Pons (tissue), 1 donor: ENCODE measurements at regions not wholly inside any gene's neighbourhood (a gene's known extent, or its start where the extent isn't known, plus 50 kb on each side); places are given as distances from the start of the nearest gene placed in this dataset.

ENCODE experiments used
- DNase-seq: peaks from one replicate; pipeline ENCODE4 v3.0.0-alpha.2; 2016; ENCODE audit warnings: low spot score

DNA sequence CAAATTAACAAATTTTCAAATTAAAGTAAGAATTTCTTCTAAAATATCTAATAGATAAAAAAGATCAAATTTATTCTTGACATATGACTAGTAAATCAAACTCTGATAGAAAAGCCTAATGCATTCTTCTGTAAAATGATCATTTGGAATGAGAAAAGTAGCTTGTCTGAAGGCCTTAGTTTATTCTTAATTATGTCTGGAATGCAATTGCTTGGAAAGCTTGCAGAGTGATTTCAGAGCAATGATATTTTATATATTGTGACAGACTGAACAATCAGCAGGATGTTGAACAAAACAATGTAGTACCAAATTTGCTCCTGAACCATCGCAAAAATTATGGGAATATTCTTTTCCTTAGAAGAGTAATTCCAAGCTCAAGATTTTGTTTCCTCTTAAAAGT, 789.6 kb upstream of the NOVA1 start:
- no peak for DNase-seq

DNA sequence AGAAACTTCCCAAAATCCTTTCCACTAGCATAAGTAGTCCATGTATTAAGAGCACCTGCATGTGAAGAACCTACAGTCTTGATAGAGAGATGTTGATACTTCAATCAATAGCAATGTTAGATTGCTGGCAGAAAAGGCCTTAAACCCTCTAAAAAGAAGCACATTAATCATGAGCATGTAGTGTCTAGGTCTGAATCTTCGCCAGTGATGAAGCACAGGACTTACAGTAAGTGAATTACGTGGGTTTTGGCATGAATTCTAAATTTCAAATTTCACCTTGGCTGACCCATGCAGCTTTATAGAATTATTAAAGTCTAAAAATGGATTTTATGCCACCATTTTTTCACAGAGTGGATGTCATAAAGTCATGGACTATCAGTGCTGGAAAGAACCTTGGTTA, 791.6 kb upstream of the NOVA1 start:
- DNase-seq: no peak

DNA sequence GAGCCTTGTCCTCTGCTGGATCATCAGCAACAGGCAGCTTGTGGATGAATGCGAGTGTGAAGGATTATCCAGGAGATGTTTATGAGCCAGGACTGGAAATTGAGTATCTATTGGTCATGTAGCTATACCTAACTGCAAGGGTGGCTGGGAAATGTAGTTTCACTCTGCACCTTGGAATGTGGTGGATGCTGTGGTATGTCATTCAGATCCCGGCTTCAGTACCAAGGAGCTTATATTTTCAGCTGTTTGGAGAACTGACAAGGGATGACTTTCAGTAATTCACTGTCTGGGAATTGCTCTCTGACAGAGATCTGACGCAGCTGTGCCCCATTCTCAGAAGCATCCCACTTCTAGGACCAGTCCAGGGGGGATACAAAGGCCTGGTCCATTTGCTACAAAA, 792.3 kb upstream of the NOVA1 start:
- no peak for DNase-seq

DNA sequence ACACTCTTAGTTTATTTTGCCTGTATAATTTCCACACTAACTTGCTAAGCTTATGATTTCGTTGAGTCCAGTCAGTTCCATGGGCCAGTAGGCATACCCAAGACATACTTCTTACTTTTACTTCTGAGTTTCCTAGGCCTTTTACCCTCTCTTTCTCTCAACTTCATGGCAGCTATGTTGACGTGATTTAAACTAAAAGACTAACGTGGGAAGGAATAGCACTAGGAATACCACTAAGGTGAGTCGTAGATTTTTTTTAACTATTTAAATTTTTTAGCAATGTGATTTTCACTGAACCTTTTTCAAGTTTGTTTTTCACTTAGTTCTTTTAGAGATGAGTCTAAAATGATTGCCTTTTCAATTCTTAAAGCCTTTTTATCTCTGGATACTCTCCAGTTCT, 793.5 kb upstream of the NOVA1 start:
- no peak for DNase-seq

DNA sequence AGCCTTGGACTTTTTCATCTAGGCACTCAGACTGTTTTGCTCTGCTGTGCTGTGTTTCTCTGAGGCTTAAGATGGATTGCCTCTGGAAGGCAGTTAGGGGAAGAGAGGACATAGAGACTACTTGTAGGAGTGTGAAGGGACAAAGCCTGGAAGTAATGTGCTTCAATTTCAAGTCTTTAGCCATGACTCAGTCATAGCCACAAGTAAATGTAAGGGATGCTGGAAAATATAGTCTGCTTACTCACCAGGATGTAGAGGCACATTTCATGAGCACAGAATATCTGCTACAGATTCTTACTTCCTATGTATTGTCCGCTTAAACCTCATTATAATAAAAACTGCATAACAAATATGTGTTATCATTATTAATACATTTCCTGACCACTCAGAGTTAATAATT, 794.3 kb upstream of the NOVA1 start:
- DNase-seq: no peak

DNA sequence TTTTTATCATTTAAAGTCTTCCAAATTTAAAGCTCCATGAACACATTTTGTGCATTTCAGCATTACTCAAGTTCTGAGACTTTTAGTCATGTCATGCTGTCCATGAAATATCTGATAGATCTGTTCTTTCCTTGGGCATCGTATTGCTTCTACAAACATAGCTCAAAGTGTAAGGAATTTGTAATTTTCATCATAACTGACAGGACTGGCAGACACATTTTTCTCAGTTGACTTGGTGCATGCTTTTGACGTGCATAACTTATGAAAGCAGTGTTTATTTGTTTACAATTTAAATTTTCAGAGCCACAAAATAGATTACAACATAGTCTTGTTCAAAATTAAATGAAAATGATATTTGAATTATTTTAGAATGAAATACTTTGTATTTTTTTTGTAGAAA, 812.1 kb upstream of the NOVA1 start:
- DNase-seq: no peak

DNA sequence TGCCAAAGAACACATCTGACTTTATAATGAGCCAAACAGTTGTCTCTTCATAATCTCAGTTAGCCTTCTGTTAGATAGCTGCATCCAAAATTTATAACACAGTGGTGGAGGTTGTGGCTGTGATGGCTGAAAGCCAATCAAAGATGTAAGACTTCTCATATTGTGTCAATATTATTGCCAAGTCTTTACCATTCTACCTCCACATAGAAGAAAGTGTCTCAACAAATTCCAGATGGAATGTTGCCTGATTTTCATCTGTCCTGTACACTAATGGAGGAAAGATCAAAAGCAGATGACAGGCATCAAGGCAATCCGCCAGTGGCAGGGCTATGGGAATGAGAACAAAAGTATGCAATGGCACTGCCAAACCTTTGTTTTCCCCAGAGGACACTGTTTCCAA, 813.1 kb upstream of the NOVA1 start:
- no peak for DNase-seq

DNA sequence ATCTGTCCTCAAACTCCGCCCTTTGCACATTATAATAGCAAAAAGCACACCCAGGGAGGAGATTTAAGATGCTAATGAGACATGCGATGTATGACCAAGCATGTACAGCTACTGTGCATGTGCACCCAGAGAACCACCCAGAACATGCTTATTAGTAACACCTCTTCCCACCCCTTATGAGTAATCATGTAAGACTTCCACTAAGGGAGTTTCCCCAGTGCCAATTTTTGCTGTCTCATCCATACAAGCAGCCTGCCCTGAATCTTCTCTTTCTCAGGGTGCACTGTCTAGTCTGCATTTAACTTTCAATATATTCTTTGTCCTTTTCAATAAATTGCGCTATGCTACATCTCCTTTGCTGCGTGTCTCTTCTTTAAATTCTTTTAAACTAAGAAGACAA, 830.0 kb upstream of the NOVA1 start:
- DNase-seq: no peak

DNA sequence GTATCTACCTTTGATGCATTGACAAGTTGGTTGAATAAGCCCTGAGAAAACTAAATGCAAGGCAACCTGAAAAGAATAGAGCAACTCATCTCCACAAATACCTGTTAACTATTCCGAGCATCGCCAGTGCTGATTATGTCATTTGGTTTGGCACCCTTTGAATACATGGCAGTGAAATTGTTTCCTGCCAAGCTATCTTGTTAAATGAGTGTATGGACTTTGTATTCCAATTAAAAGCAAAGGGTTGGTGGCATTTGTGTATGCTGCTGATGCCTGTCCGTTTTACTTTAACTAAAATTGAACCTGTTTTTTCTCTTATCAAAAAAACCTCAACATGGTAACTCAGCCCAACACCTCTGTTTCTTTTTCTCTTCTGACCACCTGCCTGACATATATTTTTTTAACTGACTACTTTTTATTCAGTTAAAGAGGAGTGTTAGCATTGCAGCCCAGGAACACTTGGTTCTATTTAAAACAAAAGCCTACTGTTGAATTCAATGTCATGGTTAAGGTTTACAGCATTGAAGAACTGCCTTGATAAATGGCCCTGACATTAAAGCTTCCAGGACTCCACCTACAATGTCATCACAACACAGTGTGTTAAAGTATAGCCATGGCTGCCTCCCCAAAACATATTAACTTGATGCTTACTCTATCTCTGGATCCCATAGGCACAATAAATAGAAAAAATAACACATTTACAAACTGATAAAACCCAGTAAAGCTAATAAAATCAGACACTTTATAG, 838.3 kb upstream of the NOVA1 start:
- no peak for DNase-seq

DNA sequence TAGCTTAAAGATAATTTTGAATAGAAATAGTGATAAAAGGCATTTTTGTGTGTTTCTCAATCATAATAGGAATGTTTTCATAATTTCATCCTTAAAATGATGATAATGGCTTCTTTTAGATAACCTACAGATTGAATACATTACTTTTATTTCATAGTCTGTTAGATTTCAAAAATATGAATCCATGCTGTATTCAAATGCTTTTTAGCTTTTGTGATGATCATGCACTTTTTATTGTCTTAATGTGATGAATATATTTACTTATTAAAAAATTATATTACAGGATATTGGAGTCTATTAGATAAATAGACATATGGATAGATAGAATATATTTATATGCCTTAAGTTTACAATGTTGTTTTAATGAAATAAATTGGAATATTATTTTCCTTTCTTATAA, 886.8 kb upstream of the NOVA1 start:
- no peak for DNase-seq

DNA sequence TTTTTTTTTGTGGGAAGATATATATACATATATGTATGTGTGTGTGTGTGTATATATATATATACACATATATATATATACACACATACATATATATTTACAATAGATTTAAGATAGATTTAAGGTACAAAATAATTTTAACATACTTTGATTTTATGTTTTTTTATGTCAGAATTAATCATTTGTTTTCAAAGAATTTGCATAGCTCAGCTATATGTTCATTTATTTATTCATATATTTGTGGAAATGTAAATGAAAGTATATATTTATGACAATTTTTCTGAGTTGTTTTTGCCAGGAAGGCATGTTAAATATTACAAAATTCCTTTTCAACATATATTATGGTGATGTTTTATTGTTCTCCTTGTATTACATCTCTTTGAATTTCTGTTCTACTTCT, 887.4 kb upstream of the NOVA1 start:
- no peak for DNase-seq

DNA sequence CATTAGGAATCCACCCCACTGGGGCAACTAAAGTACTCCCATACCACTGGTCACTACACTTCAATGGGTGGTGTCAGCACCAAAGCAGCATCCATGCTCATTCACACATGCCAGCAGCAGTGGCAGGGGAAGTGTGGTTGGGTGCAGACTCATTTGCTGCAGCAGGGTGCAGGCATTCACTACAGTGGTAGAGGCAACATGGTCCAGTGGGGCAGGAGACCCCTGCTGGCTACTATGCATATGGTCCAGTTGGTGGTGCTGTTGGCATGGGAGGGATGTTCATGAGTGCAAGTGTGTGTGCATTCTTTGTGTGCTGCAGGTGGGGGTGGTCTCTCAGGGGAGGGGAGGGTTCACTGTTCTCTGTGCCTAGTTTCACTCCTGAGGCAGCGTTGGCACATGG, 908.4 kb upstream of the NOVA1 start:
- no peak for DNase-seq

DNA sequence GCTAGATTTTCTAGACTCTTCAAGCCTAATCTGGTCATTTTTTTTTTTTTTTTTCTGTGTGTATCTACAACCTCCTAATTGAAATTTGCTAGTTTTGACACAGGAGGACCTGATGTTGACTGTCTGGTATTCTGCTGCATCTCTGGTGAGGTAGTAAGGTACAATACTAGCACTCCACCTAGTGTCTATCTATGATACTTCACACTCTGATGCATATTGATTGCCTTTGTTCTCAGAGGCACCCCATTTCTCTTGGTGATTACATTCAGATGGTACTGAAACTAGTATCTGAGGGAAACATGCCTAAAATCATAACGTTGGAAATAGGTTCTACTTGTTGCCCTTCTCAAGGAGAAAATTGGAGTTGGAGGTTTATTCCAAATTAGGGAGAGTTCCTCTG, 930.5 kb upstream of the NOVA1 start:
- DNase-seq: peak; percentile 12

DNA sequence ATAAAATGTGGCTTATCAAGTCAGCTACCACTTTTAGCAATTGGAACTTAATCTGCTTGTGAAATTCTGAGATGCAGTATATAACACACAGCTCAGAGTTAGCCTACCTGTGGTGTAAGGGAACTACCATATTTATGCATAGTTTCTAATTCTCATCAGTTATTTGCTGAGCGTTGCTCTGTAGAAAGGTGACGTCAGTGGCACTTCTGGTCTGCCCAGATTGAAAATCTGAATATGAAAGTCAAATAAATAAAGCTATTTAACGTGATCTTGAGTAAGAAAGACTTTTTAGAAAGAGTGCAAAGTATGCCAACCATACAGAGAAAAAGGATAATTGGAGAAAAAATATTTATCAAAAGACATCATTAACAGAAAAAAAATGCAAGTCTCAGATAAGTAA, 938.9 kb upstream of the NOVA1 start:
- DNase-seq: no peak

DNA sequence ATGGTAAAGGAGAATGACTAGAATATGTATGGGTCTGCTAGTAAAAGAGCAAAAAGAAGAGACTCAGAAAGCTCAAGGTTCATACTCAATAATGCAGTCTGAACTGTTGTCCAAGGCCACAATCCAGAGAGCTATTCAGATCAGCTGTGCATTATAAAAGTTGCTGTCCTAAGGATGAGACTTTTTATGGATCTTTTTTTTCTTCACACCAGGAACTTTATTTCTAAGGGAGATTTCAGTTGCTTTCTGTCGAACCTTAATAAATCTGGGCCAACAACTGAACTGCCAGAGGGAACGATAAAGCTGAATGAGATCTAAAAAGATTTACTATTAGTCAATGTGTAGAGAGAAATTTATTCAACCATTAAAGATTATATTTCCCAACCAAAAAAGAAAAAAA, 948.3 kb upstream of the NOVA1 start:
- no peak for DNase-seq

DNA sequence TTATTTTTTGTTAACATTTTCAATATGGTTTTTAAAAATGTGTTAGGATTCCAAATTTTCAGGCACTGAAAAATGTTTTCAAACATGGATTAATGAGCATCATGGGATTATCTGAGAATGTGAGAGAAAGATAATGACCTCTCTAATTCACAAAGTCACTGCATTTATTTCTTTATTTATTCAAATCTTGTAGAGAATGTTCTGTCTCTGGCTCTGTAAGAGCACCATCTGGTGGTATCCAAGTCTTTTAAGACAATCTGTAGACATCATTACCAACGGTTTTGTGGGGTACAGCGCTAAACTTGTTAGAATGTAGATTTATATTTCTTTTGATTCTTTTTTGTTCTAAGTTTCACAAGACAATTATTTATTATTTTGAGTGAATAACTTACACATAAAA, 956.0 kb upstream of the NOVA1 start:
- DNase-seq: peak; percentile 53

DNA sequence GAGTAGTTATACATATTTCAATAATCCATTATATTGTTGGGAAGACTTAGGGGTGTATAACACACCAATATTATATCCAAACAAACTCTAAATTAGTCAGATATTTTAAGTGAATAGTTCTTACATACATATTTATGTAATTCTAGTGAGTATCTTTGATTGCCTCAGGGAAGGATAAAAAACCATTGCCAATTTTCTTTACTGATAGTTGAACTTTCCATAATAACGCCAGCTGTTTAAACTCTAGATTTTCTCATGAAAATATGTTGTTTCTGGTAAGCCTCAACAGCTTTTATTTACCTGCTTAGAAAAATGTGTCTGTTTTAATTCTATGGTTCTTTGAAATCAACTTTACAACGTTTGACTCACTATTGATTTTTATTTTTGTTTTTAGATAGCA, 959.6 kb upstream of the NOVA1 start:
- no peak for DNase-seq

DNA sequence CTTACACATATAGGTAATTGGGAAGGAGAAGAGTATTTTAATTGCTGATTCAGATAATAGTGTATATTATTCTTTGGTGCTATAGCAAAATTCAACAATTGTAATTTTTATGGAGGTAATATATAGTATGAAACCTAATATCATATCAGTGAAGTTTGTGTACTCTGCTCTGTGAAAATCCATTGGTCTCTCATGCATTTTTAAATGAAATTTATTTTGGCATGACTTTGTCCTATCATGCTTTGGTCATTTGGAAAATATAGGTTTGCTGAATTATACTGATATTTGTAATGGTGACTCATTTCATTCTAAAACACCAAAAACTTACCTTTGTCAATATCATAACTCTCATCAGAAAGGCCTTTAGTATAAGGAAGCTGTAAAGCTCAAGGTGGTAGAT, 962.0 kb upstream of the NOVA1 start:
- DNase-seq: no peak

DNA sequence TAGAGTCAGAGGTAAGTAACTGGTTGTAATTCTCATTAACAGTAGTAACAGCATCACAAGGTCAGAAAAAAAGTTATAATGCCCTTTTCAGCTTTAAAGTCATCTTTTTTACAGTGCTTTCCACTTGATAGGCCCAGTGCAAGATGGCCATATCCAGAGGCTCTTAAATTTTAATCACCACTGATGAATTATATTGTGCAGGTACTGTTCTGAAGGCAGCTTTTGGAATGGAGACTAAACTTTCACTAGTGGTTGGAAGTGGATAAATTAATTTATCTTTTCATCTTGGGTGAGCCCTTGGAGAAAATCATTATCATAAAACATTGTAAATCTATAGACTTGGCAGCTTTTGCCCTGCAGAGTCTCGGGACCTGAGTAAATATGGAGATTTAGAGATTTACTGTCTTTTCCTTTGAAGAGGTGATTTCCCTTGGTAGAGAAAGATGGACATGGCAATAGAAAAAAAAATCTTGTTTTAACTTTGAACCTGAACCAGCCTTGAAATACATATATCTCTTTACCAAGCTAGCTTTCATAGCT, 969.1 kb upstream of the NOVA1 start:
- DNase-seq: no peak

DNA sequence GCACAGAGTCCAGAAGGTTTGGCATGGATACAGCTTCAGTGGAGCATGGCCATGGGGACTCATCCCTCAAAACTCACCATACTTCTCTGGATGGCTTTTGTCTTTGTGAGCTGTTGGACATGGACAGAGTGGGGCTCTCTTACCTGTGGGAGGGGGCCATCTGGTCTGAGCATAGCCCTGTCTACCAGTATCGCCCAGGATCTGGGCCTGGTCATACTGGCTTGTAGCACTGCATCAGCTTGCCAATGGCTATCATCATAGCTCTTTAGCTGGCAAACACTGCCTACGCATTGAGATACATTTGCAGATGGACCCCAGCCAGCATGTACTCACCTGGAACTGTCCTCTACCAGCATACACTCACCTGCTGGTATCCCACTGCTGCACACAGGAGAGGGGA, 975.2 kb upstream of the NOVA1 start:
- DNase-seq: no peak

DNA sequence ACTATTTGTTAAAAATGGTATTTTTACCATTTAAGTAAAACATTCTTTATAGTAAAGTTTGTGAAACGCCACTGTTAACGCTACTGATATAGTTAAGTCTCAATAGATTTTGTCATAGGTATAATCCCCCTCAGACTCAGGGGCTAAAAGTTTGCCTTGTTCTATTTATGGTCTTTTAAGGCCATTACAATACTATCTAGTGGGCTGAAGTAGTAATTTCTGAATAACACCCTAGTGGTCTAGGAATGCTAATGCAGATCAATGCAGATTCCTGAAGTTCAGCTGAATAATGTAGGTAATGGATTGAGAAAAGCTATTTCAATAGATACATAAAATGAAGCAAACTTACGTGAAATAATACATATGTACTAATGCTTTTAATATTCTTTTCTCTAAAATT, 989.3 kb upstream of the NOVA1 start:
- no peak for DNase-seq

DNA sequence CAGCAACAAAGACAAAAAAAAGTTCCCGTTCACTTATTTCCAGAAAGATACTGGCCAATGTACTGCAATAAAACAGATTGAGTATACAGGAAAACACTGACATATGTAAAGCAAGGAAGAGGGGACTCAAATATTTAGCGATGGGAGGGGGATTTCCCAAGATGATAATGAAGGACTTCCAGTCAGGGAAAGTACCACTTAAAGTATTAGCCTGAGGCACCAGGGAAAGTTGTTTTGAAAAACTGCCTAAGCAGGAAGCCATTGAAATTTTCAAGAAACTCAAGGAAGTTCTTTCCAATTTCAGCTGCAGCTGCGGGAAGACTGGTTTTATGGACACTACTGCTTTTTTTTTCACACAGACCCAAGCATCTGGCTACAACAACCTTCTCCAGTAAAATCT, 1007.4 kb upstream of the NOVA1 start:
- DNase-seq: no peak

DNA sequence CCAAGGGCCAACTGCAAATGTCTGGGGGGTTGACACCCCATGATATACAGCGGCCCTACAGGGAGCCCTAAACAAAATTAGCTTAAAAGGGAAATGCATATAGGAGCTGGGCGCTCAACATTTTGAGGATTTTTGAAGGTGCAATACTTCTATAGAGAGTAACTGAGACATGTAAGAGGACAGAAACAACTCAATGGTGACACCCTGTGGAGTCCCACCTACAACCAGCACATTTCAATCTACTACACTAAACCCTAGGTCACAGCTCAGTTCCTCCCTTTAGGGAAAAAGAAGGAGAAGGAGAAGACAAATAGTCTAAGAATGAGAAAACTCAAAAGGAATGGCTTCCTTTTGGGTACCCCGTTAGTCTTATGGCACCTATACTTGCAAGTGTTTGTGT, 1010.5 kb upstream of the NOVA1 start:
- DNase-seq: no peak

DNA sequence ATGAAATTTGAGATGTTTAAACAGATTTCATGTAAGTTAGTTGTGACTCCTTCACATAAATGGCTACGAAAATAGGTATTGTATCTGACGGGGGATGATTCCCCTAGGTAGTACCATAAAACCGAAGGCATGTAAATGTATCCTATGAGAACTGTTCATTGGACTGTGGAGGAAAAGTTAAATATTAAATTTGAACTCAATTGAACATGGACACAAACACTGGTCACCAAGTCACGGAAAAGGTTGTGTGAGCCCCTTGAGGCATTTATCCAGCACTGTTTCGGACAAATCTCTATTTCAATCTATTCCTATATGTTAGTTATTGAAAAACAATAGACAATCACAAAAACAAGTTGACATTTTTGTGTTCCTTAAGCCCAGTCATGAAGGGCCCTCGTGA, 1014.3 kb upstream of the NOVA1 start:
- DNase-seq: no peak

DNA sequence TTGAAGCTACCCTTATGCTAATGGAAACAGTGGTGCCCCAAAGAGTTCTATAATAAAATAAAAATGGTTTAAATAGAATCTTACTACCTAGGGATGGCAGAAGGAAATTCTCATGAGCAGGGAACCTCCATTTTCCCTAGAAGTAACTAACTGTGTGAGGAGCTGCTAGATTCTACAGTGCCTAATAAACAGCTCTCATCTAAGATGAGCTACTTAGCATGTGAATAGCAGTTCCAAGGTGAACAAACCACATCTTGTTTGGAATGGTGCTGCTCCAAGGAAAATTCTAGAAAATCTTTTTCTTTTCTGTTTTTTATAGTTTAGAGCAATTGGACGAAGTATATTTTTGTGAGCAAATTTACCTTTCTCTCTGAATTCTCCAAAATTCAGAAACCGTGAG, 1015.3 kb upstream of the NOVA1 start:
- DNase-seq: no peak
